Neural progenitor cell (in vitro differentiated cells): ENCODE measurements at regions not wholly inside any gene's neighbourhood (a gene's known extent, or its start where the extent isn't known, plus 50 kb on each side); places are given as distances from the start of the nearest gene placed in this dataset.

Experiments
- DNase-seq: peaks from one replicate; pipeline ENCODE4 v3.0.0-alpha.2; 2016; ENCODE audit warnings: low spot score
- H2AFZ ChIP-seq: fragments of 200-600 bp; sonication (generic); replicated peaks from 2 replicates; pipeline ENCODE4 v1.6.1; 2016; ENCODE audit warnings: antibody characterized with exemption
- H3F3A ChIP-seq: fragments of 200-600 bp; sonication (generic); 2 replicates; pipeline ENCODE4 v1.6.1; 2016; ENCODE audit warnings: antibody characterized with exemption, low read depth
- H3K27ac ChIP-seq: fragments of 200-600 bp; sonication (generic); 2 replicates; pipeline ENCODE4 v1.5.1; 2016; ENCODE audit warnings: mild to moderate bottlenecking
- H3K27me3 ChIP-seq: fragments of 200-600 bp; sonication (generic); 2 replicates; pipeline ENCODE4 v1.6.1; 2016; ENCODE audit warnings: mild to moderate bottlenecking, moderate library complexity
- H3K36me3 ChIP-seq: fragments of 200-600 bp; sonication (generic); 2 replicates; pipeline ENCODE4 v1.5.1; 2016
- H3K4me1 ChIP-seq: fragments of 200-600 bp; sonication (generic); 2 replicates; pipeline ENCODE4 v1.6.1; 2016; ENCODE audit warnings: mixed run types
- H3K4me2 ChIP-seq: fragments of 200-600 bp; sonication (generic); 2 replicates; pipeline ENCODE4 v1.6.1; 2016
- H3K4me3 ChIP-seq: fragments of 200-600 bp; sonication (generic); 2 replicates; pipeline ENCODE4 v1.5.1; 2016
- H3K79me2 ChIP-seq: fragments of 200-600 bp; sonication (generic); 2 replicates; pipeline ENCODE4 v1.6.1; 2016; ENCODE audit warnings: low read depth
- H3K9ac ChIP-seq: fragments of 200-600 bp; sonication (generic); 2 replicates; pipeline ENCODE4 v1.6.1; 2016
- H3K9me3 ChIP-seq: fragments of 200-600 bp; sonication (generic); 2 replicates; pipeline ENCODE4 v1.5.1; 2016; ENCODE audit warnings: low read depth
- H4K20me1 ChIP-seq: fragments of 200-600 bp; sonication (generic); 2 replicates; pipeline ENCODE4 v1.6.1; 2016; ENCODE audit warnings: low read depth
- H3K27ac Mint-ChIP-seq: 3 replicates; pipeline ENCODE4 v1.8.0; 2021; ENCODE audit warnings: mixed read lengths
- H3K27me3 Mint-ChIP-seq: 2 replicates; pipeline ENCODE4 v1.8.0; 2022; ENCODE audit warnings: low read depth, mild to moderate bottlenecking, inconsistent platforms, moderate library complexity, mixed read lengths; ENCODE audit not compliant: insufficient read depth
- H3K36me3 Mint-ChIP-seq: 3 replicates; pipeline ENCODE4 v1.8.0; 2021; ENCODE audit warnings: mixed read lengths
- H3K4me1 Mint-ChIP-seq: 3 replicates; pipeline ENCODE4 v1.8.0; 2021; ENCODE audit warnings: mixed read lengths
- H3K4me3 Mint-ChIP-seq: 3 replicates; pipeline ENCODE4 v1.8.0; 2021; ENCODE audit warnings: mild to moderate bottlenecking, moderate library complexity, mixed read lengths
- H3K9me3 Mint-ChIP-seq: 3 replicates; pipeline ENCODE4 v1.8.0; 2020; ENCODE audit warnings: mixed read lengths
- EZH2 ChIP-seq: fragments of 200-600 bp; sonication (generic); IDR thresholded peaks from 2 replicates; pipeline ENCODE4 v1.6.1; 2017; ENCODE audit warnings: antibody characterized with exemption, mild to moderate bottlenecking, moderate library complexity
- EZH2phosphoT487 ChIP-seq: fragments of 200-600 bp; sonication (generic); IDR thresholded peaks from 2 replicates; pipeline ENCODE4 v1.6.1; 2017; ENCODE audit warnings: antibody characterized with exemption
- TF ChIP-seq, protein P1 (sequence below): fragments of 200-600 bp; sonication (generic); IDR thresholded peaks from 2 replicates; pipeline ENCODE4 v1.5.1; 2017; ENCODE audit warnings: antibody characterized with exemption, mild to moderate bottlenecking

DNA sequence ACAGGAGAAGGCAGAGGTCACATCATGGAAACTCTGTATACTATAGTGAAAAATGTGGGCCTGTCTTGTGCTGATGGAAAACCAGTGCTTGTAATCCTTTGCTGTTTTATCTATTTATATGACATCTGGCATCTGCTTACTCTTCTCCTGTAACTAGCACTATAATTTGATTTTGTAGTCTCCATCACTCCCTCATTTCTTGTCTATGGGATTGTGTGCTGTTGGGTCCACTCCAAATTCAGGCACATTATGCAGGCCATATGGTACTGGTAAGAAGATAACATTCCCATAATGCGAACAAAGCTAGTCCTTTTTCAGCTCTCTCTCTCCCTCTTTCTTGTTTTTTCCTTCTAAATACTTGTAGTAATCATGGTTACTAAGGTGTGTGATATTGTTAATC, 581.2 kb upstream of the IGFBP7 start:
- H3K27me3 Mint-ChIP-seq = peaks cover 3% of the 10 kb centered on the region
- no peaks in the 10 kb centered on the region for H3K4me1 Mint-ChIP-seq
- H3F3A ChIP-seq = no peaks in the 10 kb centered on the region
- TF ChIP-seq, protein P1, sequence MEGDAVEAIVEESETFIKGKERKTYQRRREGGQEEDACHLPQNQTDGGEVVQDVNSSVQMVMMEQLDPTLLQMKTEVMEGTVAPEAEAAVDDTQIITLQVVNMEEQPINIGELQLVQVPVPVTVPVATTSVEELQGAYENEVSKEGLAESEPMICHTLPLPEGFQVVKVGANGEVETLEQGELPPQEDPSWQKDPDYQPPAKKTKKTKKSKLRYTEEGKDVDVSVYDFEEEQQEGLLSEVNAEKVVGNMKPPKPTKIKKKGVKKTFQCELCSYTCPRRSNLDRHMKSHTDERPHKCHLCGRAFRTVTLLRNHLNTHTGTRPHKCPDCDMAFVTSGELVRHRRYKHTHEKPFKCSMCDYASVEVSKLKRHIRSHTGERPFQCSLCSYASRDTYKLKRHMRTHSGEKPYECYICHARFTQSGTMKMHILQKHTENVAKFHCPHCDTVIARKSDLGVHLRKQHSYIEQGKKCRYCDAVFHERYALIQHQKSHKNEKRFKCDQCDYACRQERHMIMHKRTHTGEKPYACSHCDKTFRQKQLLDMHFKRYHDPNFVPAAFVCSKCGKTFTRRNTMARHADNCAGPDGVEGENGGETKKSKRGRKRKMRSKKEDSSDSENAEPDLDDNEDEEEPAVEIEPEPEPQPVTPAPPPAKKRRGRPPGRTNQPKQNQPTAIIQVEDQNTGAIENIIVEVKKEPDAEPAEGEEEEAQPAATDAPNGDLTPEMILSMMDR = no peak
- TF ChIP-seq EZH2phosphoT487 = no peak
- TF ChIP-seq EZH2 = no peak
- H3K36me3 Mint-ChIP-seq = no peaks in the 10 kb centered on the region
- no peaks in the 10 kb centered on the region for H3K79me2 ChIP-seq
- H3K9me3 ChIP-seq = no peaks in the 10 kb centered on the region
- H3K9ac ChIP-seq = no peak overlapping the region
- no peak overlapping the region for H3K4me2 ChIP-seq
- H3K4me3 Mint-ChIP-seq = no peak overlapping the region
- H3K27ac ChIP-seq = no peak overlapping the region
- H4K20me1 ChIP-seq = no peaks in the 10 kb centered on the region
- no peak overlapping the region for H3K4me3 ChIP-seq
- H3K36me3 ChIP-seq = no peaks in the 10 kb centered on the region
- peaks cover 6% of the 10 kb centered on the region for H3K4me1 ChIP-seq
- no peak overlapping the region for H3K27ac Mint-ChIP-seq
- no peak for DNase-seq
- H3K27me3 ChIP-seq = no peaks in the 10 kb centered on the region
- peaks cover 8% of the 10 kb centered on the region for H3K9me3 Mint-ChIP-seq
- H2AFZ ChIP-seq = no peak overlapping the region

DNA sequence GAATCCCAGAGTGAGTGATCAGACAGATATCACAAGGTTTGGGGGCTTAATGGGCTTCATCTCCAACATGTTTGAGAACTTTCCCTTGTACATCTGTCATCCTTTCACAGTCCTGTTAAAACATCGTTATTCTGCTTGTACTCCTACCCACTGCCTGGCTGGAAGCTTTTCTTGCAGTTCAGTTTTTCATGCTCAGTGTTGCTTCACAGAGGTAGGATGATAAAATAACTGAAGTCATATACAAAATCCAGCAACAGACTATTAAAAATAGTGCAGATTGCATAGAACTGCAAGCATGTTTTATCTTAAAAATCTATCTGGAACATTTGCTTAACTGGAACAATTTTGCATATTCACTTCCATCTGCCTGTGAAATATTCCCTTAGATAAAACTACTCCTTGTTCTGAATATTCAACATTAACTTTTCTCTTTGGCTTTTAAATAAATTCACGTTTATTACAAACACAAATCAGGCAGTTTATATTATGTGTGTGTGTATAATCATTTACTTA, 579.6 kb upstream of the IGFBP7 start:
- Histone ChIP-seq H3K36me3 (no peaks in the 10 kb centered on the region), H3K79me2 (no peaks in the 10 kb centered on the region), H4K20me1 (no peaks in the 10 kb centered on the region), H3K4me2 (no peak overlapping the region), H3K27me3 (no peaks in the 10 kb centered on the region), H3K27ac (no peak overlapping the region), H2AFZ (no peak overlapping the region), H3K9ac (no peak overlapping the region), H3K4me1 (no peaks in the 10 kb centered on the region), H3K9me3 (no peaks in the 10 kb centered on the region), H3K4me3 (no peak overlapping the region), H3F3A (no peaks in the 10 kb centered on the region)
- Mint-ChIP-seq H3K27me3 (peaks cover 3% of the 10 kb centered on the region), H3K27ac (no peak overlapping the region), H3K36me3 (no peaks in the 10 kb centered on the region), H3K9me3 (peaks cover 8% of the 10 kb centered on the region), H3K4me1 (no peaks in the 10 kb centered on the region), H3K4me3 (no peak overlapping the region)
- TF ChIP-seq, protein P1 = no peak
- no peak for TF ChIP-seq EZH2phosphoT487
- no peak for DNase-seq

DNA sequence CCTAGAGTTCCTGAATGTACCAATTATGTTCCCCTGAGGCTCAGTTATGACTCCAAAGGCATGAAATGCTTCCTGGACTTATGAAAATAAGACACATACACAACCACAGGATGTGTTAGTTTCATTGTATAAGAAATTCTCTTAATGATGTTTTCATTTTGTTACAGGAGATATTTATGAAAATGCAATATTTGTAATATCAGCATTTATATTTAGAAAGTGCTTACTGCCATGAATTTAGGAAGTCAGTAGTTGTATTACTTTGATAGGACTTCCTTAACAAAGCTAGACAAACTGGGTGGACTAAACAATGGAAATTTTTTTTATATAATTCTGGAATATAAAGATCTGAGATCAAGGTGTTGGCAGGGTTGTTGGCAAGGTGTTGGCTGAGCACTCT, 572.1 kb upstream of the IGFBP7 start:
- no peak overlapping the region for H3K4me3 ChIP-seq
- no peak overlapping the region for H3K4me2 ChIP-seq
- H3K79me2 ChIP-seq = no peaks in the 10 kb centered on the region
- H3K27ac Mint-ChIP-seq = no peak overlapping the region
- peaks cover 4% of the 10 kb centered on the region for H3K4me1 Mint-ChIP-seq
- H3K36me3 ChIP-seq = no peaks in the 10 kb centered on the region
- no peaks in the 10 kb centered on the region for H3K9me3 ChIP-seq
- H2AFZ ChIP-seq = no peak overlapping the region
- no peaks in the 10 kb centered on the region for H3K4me1 ChIP-seq
- no peak for DNase-seq
- H3F3A ChIP-seq = no peaks in the 10 kb centered on the region
- no peaks in the 10 kb centered on the region for H3K36me3 Mint-ChIP-seq
- H3K27me3 ChIP-seq = no peaks in the 10 kb centered on the region
- no peaks in the 10 kb centered on the region for H3K9me3 Mint-ChIP-seq
- H3K9ac ChIP-seq = no peak overlapping the region
- no peaks in the 10 kb centered on the region for H3K27me3 Mint-ChIP-seq
- no peak overlapping the region for H3K27ac ChIP-seq
- no peak overlapping the region for H3K4me3 Mint-ChIP-seq
- H4K20me1 ChIP-seq = no peaks in the 10 kb centered on the region
- TF ChIP-seq EZH2phosphoT487 (no peak), EZH2 (no peak)
- TF ChIP-seq, protein P1 = no peak
